Breast epithelium (tissue), 4 donors: ENCODE measurements at regions not wholly inside any gene's neighbourhood (a gene's known extent, or its start where the extent isn't known, plus 50 kb on each side); places are given as distances from the start of the nearest gene placed in this dataset.

Experiments
- DNase-seq, 2 donors: peaks; one replicate each; pipeline ENCODE4 v3.0.0-alpha.2; 2019; ENCODE audit warnings: low spot score in 2 of 2
- H3K27ac ChIP-seq, 2 donors: fragments of 200-600 bp; sonication (generic) in 1 of 2; one replicate each; pipeline ENCODE4 v1.5.1; 2016 to 2019; ENCODE audit warnings: mild to moderate bottlenecking in 1 of 2
- H3K27me3 ChIP-seq, 2 donors: fragments of 200-600 bp; sonication (generic) in 1 of 2; one replicate each; pipeline versions ENCODE4 v1.5.1 to v1.6.0; 2017 to 2019; ENCODE audit warnings: control low read depth in 1 of 2, mild to moderate bottlenecking in 1 of 2
- H3K36me3 ChIP-seq: fragments of 200-600 bp; one replicate; pipeline ENCODE4 v1.5.1; 2019
- H3K4me1 ChIP-seq, 2 donors: fragments of 200-600 bp; sonication (generic); one replicate each; pipeline ENCODE4 v1.5.1; 2016 to 2019; ENCODE audit warnings: control low read depth in 1 of 2
- H3K4me3 ChIP-seq, 3 donors: fragments of 200-600 bp; sonication (generic); 1 replicate in 2 of 3; 2 replicates in 1 of 3; pipeline ENCODE4 v1.5.1; 2016 to 2019; ENCODE audit warnings: mild to moderate bottlenecking in 3 of 3, moderate library complexity in 2 of 3
- H3K9me3 ChIP-seq, 2 donors: fragments of 200-600 bp; sonication (generic) in 1 of 2; one replicate each; pipeline ENCODE4 v1.5.1; 2016 to 2019; ENCODE audit warnings: control low read depth in 1 of 2
- POLR2A ChIP-seq: fragments of 450-650 bp; IDR thresholded peaks from one replicate; pipeline ENCODE4 v1.6.1; 2016; ENCODE audit warnings: antibody characterized with exemption, mild to moderate bottlenecking, moderate library complexity
- POLR2AphosphoS5 ChIP-seq, 3 donors: sonication (generic); formaldehyde crosslinking; IDR thresholded peaks; one replicate each; pipeline ENCODE4 v1.6.1; 2017; ENCODE audit warnings: antibody characterized with exemption in 3 of 3
- intact Hi-C: fragments of 100-400 bp; cut with DNase I; formaldehyde crosslinking; loops from one replicate; pipeline ENCODE4 v1.15.1; 2023; ENCODE audit warnings: low total_unique reads
- TF ChIP-seq, protein P1 (sequence below), 3 donors: fragments of 450-650 bp; IDR thresholded peaks; one replicate each; pipeline ENCODE4 v1.5.1; 2016 to 2017; ENCODE audit warnings: antibody characterized with exemption in 3 of 3, mild to moderate bottlenecking in 3 of 3, moderate library complexity in 3 of 3

DNA sequence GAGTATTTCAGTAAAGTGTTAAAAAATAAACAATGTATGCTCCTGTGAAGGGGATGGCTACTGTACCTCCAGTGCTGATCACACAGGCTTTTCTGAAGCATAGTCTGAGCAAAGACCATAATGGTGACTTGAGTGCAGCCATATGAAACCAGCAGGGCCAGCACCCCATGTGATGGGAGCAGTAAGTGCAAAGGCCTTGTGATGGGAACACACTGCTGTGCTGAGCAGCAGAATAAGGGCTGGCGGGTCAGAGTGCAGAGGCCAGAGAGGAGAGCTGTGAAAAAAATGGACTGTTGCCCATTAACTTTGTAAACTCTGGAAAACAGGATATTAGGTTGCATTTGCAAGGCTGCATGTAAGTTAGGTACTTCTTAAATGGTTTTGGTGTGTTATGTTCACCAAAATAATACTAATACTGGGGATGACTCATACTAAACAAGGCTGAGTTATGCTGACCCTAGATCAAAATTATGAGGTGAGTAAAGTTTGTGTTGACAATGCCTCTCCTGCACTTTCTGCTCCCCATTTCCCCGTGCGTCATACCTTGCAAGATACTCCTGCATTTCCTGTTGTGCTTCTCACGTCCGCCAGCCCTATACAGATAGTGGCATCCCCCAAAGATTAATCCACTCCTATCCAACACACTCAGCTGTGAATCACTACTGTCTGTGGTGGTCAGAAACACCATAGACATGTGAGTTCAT is 67.0 kb upstream of the FAM9A start:
- intact Hi-C loops, result no loop called here
- Histone ChIP-seq H3K27me3 (peaks cover 0 to 26% of the 10 kb centered on the region in 2 donors), H3K36me3 (no peaks in the 10 kb centered on the region), H3K4me3 (no peak overlapping the region), H3K4me1 (no peaks in the 10 kb centered on the region), H3K9me3 (no peaks in the 10 kb centered on the region), H3K27ac (no peak overlapping the region)
- DNase-seq, result no peak
- TF ChIP-seq POLR2AphosphoS5 (IDR thresholded peaks at IDR 0.05), result no peak
- TF ChIP-seq POLR2A, result no peak
- TF ChIP-seq, protein P1, sequence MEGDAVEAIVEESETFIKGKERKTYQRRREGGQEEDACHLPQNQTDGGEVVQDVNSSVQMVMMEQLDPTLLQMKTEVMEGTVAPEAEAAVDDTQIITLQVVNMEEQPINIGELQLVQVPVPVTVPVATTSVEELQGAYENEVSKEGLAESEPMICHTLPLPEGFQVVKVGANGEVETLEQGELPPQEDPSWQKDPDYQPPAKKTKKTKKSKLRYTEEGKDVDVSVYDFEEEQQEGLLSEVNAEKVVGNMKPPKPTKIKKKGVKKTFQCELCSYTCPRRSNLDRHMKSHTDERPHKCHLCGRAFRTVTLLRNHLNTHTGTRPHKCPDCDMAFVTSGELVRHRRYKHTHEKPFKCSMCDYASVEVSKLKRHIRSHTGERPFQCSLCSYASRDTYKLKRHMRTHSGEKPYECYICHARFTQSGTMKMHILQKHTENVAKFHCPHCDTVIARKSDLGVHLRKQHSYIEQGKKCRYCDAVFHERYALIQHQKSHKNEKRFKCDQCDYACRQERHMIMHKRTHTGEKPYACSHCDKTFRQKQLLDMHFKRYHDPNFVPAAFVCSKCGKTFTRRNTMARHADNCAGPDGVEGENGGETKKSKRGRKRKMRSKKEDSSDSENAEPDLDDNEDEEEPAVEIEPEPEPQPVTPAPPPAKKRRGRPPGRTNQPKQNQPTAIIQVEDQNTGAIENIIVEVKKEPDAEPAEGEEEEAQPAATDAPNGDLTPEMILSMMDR (IDR thresholded peaks at IDR 0.05), result no peak

DNA sequence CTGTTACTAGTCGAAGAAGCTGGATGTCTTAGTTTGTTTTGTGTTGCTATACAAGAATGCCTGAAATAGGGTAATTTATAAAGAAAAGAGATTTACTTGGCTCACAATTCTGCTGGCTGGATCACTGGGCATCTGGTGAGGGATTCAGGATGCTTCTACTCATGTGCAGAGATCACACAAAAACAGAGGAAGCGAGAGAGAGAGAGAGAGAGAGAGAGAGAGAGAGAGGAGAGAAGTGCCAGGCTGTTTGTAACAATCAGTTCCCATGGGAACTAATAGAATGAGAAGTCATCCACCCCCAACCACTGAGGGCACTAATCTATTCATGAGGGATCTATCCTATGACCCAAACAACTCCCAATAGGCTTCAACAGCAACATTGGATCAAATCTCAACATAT is 66.2 kb upstream of the FAM9A start:
- peaks cover 0 to 25% of the 10 kb centered on the region in 2 donors for H3K27me3 ChIP-seq
- DNase-seq, result no peak
- TF ChIP-seq, protein P1 (IDR thresholded peaks at IDR 0.05), result no peak
- TF ChIP-seq POLR2A (no peak), POLR2AphosphoS5 (IDR thresholded peaks at IDR 0.05) (no peak)
- intact Hi-C loops, result no loop called here
- no peak overlapping the region for H3K4me3 ChIP-seq
- no peaks in the 10 kb centered on the region for H3K9me3 ChIP-seq
- H3K4me1 ChIP-seq, result no peaks in the 10 kb centered on the region
- H3K36me3 ChIP-seq, result no peaks in the 10 kb centered on the region
- no peak overlapping the region for H3K27ac ChIP-seq

DNA sequence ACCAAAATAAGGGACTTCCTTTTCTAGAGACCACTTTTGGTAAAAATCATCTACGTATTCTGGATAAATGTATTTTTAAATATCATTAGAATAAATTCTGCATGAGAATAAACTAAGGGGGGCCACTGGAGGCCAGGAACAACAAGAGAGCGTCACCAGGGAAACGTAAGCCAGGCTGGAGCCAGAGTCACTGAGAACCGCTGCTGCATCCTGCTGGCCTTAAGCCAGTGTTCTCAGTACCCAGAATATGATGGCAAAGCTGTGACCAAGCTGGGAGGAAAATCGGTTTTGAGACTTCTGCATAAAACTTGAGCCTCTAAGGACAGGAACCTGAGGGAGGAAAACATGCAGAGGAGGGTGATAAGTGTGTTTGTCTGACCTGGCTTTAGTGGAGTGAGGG is 63.0 kb upstream of the FAM9A start:
- Histone ChIP-seq H3K27ac (no peak overlapping the region), H3K4me3 (no peak overlapping the region), H3K9me3 (no peaks in the 10 kb centered on the region), H3K27me3 (peaks cover 0 to 34% of the 10 kb centered on the region in 2 donors), H3K36me3 (no peaks in the 10 kb centered on the region), H3K4me1 (no peaks in the 10 kb centered on the region)
- TF ChIP-seq POLR2AphosphoS5 (IDR thresholded peaks at IDR 0.05) (no peak), POLR2A (no peak)
- TF ChIP-seq, protein P1 (IDR thresholded peaks at IDR 0.05), result no peak
- intact Hi-C loops, result no loop called here
- DNase-seq, result no peak

DNA sequence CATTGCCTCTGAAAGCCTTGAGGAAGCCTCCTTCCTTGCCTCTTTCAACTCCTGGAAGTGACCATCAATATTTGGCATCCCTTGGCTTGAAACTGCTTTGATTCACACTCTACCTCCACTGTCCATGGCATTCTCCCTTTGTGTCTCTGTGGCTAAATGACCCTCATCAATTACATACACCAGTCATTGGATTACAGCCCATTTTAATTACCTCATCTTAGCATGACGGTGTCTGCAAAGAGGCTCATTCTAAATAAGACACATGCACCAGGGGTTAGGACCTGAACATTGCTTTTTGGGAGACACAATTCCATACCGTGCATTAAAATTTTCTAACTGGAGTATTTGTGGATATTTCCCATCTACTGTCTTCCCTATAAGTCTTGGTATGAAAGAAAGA is 60.7 kb upstream of the FAM9A start:
- H3K27ac ChIP-seq, result no peak overlapping the region
- intact Hi-C loops, result no loop called here
- H3K36me3 ChIP-seq, result no peaks in the 10 kb centered on the region
- H3K9me3 ChIP-seq, result no peaks in the 10 kb centered on the region
- no peak overlapping the region for H3K4me3 ChIP-seq
- TF ChIP-seq POLR2A, result no peak
- TF ChIP-seq, protein P1 (IDR thresholded peaks at IDR 0.05), result no peak
- TF ChIP-seq POLR2AphosphoS5 (IDR thresholded peaks at IDR 0.05), result no peak
- no peaks in the 10 kb centered on the region for H3K4me1 ChIP-seq
- DNase-seq, result no peak
- peaks cover 0 to 24% of the 10 kb centered on the region in 2 donors for H3K27me3 ChIP-seq

DNA sequence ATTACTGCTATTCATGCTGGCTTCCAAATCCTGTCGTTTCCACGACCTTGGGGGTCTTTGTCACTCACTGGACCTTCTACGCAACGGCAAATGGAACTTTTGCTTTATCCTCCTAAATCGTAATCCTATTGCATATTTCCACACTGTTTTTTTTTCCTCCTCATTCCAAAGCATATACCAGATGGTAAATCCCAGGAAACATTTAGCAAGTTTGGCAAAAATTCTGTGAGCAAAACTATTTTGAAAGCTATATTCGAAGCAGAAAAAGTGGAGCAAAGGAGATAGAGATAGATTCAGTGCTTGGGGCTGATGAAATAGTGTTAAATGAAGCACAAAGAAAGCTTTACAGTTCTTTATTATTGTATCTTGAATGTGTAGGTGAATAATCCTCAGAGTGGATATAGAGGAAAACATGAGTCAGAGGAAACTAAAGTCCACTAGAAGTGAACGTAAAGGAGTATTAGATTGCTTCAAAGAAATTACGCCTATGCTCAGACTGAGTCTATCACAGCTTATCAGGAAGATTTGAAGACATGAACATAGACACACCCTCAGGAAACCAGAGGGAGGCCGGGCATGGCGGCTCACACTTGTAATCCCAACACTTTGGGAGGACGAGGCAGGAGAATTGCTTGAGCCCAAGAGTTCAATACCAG is 50.2 kb upstream of the FAM9A start:
- intact Hi-C loops, result no loop called here
- H3K36me3 ChIP-seq, result no peaks in the 10 kb centered on the region
- no peak overlapping the region for H3K27ac ChIP-seq
- no peak overlapping the region for H3K4me3 ChIP-seq
- H3K4me1 ChIP-seq, result no peaks in the 10 kb centered on the region
- DNase-seq, result no peak
- H3K27me3 ChIP-seq, result peaks cover 0 to 41% of the 10 kb centered on the region in 2 donors
- TF ChIP-seq POLR2A (no peak), POLR2AphosphoS5 (IDR thresholded peaks at IDR 0.05) (no peak)
- TF ChIP-seq, protein P1 (IDR thresholded peaks at IDR 0.05), result no peak
- no peaks in the 10 kb centered on the region for H3K9me3 ChIP-seq
